ENCODE measurements at regions not wholly inside any gene's neighbourhood (a gene's known extent, or its start where the extent isn't known, plus 50 kb on each side); places are given as distances from the start of the nearest gene placed in this dataset.

- Histone ChIP-seq H3K4me1 (no peaks in the 10 kb centered on the region), H3K36me3 (no peaks in the 10 kb centered on the region), H3K27ac (no peak overlapping the region), H3K27me3 (peaks cover 10% of the 10 kb centered on the region), H3K4me3 (no peak overlapping the region), H3K9me3 (replicated peaks) (no peaks in the 10 kb centered on the region)
- DNase-seq = no peak
Observed at GRCh38 chr2:81194176-81194575, 889.6 kb upstream of the LRRTM1 start.

GRCh38 chr2:81181845-81182244 lies 877.3 kb upstream of the LRRTM1 start:
- no peak for DNase-seq
- Histone ChIP-seq H3K4me3 (no peak overlapping the region), H3K4me1 (no peaks in the 10 kb centered on the region), H3K27ac (no peak overlapping the region), H3K36me3 (no peaks in the 10 kb centered on the region), H3K27me3 (no peaks in the 10 kb centered on the region), H3K9me3 (replicated peaks) (no peaks in the 10 kb centered on the region)

GRCh38 chr2:81171447-81171846 lies 866.9 kb upstream of the LRRTM1 start:
- no peak overlapping the region for H3K27ac ChIP-seq
- H3K36me3 ChIP-seq = no peaks in the 10 kb centered on the region
- H3K4me3 ChIP-seq = no peak overlapping the region
- no peaks in the 10 kb centered on the region for H3K9me3 ChIP-seq (replicated peaks)
- no peaks in the 10 kb centered on the region for H3K27me3 ChIP-seq
- no peaks in the 10 kb centered on the region; the same call in 1 of the 2 replicates for H3K4me1 ChIP-seq
- no peak for DNase-seq

DNA sequence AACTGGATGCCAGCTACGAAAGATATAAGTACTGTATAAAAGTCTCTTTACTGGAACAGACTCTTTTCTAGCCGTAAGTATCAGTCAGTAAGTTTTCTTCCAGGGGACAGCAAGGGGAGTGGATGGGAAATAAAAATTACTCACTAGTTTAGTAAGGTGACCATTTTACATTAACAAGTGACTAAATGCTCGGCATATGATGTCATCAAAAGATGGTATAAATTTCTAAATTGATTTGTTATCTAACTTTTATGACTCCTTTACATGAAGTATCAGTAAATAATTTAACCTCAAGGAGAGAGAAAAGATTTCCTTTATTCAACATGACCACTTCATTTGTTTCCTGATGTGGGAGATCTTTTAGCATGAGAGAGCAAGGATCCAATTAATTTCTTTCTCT lies 859.0 kb upstream of the LRRTM1 start:
- Histone ChIP-seq H3K4me1 (no peaks in the 10 kb centered on the region), H3K9me3 (replicated peaks) (no peaks in the 10 kb centered on the region), H3K36me3 (no peaks in the 10 kb centered on the region), H3K4me3 (no peak overlapping the region), H3K27me3 (peaks cover 9% of the 10 kb centered on the region), H3K27ac (no peak overlapping the region)
- DNase-seq = no peak

- Histone ChIP-seq H3K27me3 (0 out of 2 replicates have a peak, but pooled peaks cover 2% of the 10 kb centered on the region), H3K9me3 (replicated peaks) (no peaks in the 10 kb centered on the region), H3K36me3 (no peaks in the 10 kb centered on the region), H3K4me3 (no peak overlapping the region), H3K27ac (no peak overlapping the region), H3K4me1 (no peaks in the 10 kb centered on the region)
- DNase-seq = no peak
Observed at GRCh38 chr2:81158505-81158904, 854.0 kb upstream of the LRRTM1 start.

DNA sequence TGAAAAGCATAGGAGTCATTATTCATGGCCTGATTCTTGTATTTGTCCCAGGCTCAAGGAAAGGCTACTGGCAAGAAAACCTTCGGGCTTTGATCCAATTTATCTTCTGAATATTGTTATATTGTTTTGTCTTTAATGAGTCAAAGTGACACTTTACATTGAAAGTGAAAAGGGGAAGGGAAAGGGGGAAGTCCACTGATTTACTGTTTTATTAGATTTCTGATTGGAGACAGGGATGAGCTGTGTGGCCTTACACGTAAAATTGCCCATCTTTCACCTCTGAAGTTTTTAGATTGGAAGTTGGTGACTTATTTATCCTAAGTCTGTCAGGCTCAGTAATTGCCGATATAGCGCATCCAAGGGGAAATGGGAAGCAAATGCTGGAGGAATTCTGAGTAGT lies 843.8 kb upstream of the LRRTM1 start:
- H3K4me1 ChIP-seq = no peaks in the 10 kb centered on the region
- no peak overlapping the region for H3K27ac ChIP-seq
- H3K9me3 ChIP-seq (replicated peaks) = no peaks in the 10 kb centered on the region
- no peak overlapping the region for H3K4me3 ChIP-seq
- 0 out of 2 replicates have a peak, but pooled peaks cover 13% of the 10 kb centered on the region for H3K27me3 ChIP-seq
- no peak for DNase-seq
- H3K36me3 ChIP-seq = no peaks in the 10 kb centered on the region

- no peaks in the 10 kb centered on the region for H3K4me1 ChIP-seq
- no peak overlapping the region for H3K27ac ChIP-seq
- H3K36me3 ChIP-seq = no peaks in the 10 kb centered on the region
- no peaks in the 10 kb centered on the region for H3K9me3 ChIP-seq (replicated peaks)
- DNase-seq = no peak
- no peak overlapping the region for H3K4me3 ChIP-seq
- peaks cover 5% of the 10 kb centered on the region; the same call in 1 of the 2 replicates for H3K27me3 ChIP-seq
Observed at GRCh38 chr2:81136296-81136695, 831.7 kb upstream of the LRRTM1 start.

DNA sequence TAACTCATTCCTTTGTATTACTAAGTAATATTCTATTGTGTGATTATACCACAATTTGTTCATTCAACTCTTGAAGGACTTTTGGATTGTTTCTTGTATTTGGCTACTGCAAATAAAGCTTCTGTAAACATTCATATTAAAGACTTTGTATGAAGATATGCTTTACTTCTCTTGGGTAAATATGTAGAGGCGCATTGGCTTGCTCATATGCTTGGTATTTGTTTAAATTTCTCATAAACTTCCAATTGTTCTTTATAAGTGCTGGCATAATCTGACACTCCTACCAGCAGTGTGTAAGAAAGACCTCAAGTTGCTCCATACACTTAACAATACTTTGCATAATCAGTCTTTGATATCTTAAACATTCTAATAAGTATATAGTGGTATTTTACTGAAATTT lies 792.8 kb upstream of the LRRTM1 start:
- no peak overlapping the region for H3K27ac ChIP-seq
- H3K4me3 ChIP-seq = no peak overlapping the region
- no peak for DNase-seq
- H3K4me1 ChIP-seq = peaks cover 7% of the 10 kb centered on the region
- H3K36me3 ChIP-seq = no peaks in the 10 kb centered on the region
- no peaks in the 10 kb centered on the region for H3K9me3 ChIP-seq (replicated peaks)
- peaks cover 11% of the 10 kb centered on the region for H3K27me3 ChIP-seq

DNA sequence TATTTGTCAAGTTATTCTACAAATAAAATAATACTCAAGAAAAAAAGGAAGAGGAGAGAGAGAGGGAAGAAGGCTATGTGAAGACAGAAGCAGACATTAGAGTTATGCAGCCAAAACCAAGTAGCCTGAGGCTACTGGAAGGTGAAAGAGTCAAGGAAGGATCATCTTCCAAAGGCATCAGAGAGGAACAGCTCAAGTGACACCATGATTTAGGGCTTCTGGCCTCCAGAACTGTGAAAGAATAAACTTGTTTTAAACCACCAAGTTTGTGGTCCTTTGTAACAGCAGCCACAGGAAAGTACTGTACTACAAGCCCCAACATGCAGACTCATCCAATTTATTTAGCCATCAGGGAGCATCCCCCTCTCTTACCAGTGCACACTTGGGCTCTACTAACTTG lies 788.5 kb upstream of the LRRTM1 start:
- Histone ChIP-seq H3K4me3 (no peak overlapping the region), H3K36me3 (no peaks in the 10 kb centered on the region), H3K9me3 (replicated peaks) (no peaks in the 10 kb centered on the region), H3K27me3 (peaks cover 4% of the 10 kb centered on the region; the same call in 1 of the 2 replicates), H3K4me1 (peaks cover 7% of the 10 kb centered on the region), H3K27ac (no peak overlapping the region)
- peak; percentile 2 to 50 for DNase-seq

GRCh38 chr2:81087646-81088045 lies 783.1 kb upstream of the LRRTM1 start:
- peaks cover 14% of the 10 kb centered on the region for H3K4me1 ChIP-seq
- DNase-seq = no peak
- no peak overlapping the region for H3K4me3 ChIP-seq
- no peaks in the 10 kb centered on the region for H3K9me3 ChIP-seq (replicated peaks)
- H3K36me3 ChIP-seq = no peaks in the 10 kb centered on the region
- no peaks in the 10 kb centered on the region for H3K27me3 ChIP-seq
- H3K27ac ChIP-seq = no peak overlapping the region

DNA sequence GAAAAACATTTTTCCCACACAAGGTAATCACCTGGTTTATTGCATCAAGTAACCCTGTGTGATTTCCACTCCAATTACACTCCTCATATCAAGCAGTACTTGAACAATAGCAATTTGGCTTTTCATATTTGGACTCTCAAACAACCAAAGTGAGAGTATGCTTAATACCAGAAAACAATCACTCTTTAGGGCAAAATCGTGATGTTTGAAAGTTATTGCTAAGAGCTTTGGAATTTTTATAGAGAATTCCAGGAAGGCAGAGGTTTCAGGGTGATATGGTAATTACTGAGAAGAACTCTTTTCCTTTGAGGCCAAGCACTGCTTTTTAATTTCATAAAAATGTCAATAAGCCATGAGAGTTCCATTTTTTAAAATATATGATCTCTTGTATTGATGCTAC lies 779.5 kb upstream of the LRRTM1 start:
- Histone ChIP-seq H3K36me3 (no peaks in the 10 kb centered on the region), H3K27ac (peak overlapping the region; percentile 54), H3K9me3 (replicated peaks) (no peaks in the 10 kb centered on the region), H3K4me1 (peaks cover 18% of the 10 kb centered on the region), H3K4me3 (no peak overlapping the region), H3K27me3 (no peaks in the 10 kb centered on the region)
- DNase-seq = no peak

DNA sequence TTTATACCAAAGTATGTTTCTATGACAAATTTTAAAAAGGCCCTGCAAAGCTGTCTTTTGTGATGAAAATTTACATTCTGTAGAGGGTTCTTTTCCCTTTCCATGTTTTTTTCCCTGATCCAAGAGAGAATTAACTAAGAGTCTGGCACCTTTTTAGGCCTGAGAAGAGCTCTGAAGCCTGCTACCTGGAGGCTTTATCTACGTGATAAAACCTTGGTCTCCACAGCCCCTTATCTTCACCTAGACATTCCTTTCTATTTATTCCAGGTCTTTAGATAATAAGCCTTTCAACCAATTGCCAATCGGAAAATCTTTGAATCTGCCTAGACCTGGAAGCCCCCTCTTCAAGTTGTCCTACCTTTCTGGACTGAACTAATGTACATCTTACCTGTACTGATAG lies 774.1 kb upstream of the LRRTM1 start:
- DNase-seq = no peak
- Histone ChIP-seq H3K9me3 (replicated peaks) (no peaks in the 10 kb centered on the region), H3K27me3 (peaks cover 4% of the 10 kb centered on the region), H3K27ac (no peak overlapping the region), H3K36me3 (no peaks in the 10 kb centered on the region), H3K4me1 (peaks cover 6% of the 10 kb centered on the region), H3K4me3 (no peak overlapping the region)

- DNase-seq = no peak
- H3K27ac ChIP-seq = no peak overlapping the region
- no peaks in the 10 kb centered on the region for H3K9me3 ChIP-seq (replicated peaks)
- peaks cover 4% of the 10 kb centered on the region for H3K27me3 ChIP-seq
- no peaks in the 10 kb centered on the region for H3K36me3 ChIP-seq
- H3K4me3 ChIP-seq = no peak overlapping the region
- H3K4me1 ChIP-seq = peaks cover 5% of the 10 kb centered on the region; the same call in 1 of the 2 replicates
Observed at GRCh38 chr2:81078102-81078501, 773.5 kb upstream of the LRRTM1 start.

DNA sequence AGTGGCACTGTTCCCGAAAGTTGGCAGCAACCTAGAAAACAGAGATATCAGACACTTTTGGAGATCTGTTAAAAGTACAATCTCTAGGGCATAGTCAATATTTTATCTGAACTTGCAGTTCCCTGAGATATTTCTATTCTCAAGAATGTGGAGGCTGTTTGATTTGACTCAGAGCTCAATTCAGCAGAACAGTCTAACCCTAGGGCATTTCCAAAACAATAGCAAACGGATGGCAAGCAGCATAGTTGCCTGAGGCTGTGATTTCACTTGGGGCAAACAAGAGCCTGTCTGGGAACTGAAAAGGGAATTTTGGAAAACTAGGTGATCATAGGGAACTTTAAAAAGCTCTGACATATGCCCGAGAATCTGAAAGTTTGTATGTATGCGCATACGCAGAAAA lies 772.8 kb upstream of the LRRTM1 start:
- Histone ChIP-seq H3K27me3 (peaks cover 4% of the 10 kb centered on the region), H3K4me1 (peaks cover 5% of the 10 kb centered on the region; the same call in 1 of the 2 replicates), H3K9me3 (replicated peaks) (no peaks in the 10 kb centered on the region), H3K36me3 (no peaks in the 10 kb centered on the region), H3K27ac (no peak overlapping the region), H3K4me3 (no peak overlapping the region)
- peak in 1 of 2 experiments; percentile 35 for DNase-seq

DNA sequence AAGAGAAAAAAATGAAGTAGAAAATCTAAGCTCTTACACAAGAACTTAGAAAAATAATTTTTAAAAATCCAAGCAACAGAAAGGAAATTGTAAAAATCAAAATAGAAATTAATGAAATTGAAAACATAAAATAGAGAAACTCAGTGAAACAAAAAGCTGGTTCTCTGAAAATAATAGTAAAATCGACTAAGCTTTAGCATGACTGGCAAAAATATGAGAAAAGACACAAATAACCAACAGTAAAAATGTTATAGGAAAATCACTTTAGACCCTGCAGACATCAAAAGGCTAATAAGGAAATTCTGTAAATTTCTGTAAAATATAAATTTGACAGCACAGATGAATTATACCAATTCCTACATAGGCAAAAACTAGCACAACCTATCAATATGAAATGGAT lies 768.9 kb upstream of the LRRTM1 start:
- H3K9me3 ChIP-seq (replicated peaks) = no peaks in the 10 kb centered on the region
- H3K4me1 ChIP-seq = no peaks in the 10 kb centered on the region
- H3K36me3 ChIP-seq = no peaks in the 10 kb centered on the region
- H3K27me3 ChIP-seq = peaks cover 4% of the 10 kb centered on the region
- no peak for DNase-seq
- H3K27ac ChIP-seq = no peak overlapping the region
- no peak overlapping the region for H3K4me3 ChIP-seq

DNA sequence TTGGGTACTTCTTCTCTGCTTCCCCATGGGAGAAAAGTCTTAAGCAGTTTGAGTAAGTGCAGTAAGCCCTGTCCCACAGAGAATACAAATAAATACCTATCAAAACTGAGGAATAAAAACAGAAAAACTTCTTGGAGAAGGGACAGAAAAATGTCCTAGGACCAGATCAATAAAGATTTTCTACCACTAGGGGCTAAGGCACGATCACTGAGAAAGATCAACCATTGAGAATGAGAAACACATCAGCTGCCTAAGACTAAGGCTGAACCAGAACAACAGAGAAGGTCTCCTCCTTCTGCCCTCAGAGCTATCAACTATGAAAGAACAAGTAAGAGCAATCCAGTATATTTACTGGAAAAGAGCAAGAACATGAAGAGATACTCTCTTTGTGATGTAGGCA lies 763.6 kb upstream of the LRRTM1 start:
- Histone ChIP-seq H3K36me3 (no peaks in the 10 kb centered on the region), H3K4me1 (no peaks in the 10 kb centered on the region), H3K4me3 (no peak overlapping the region), H3K27me3 (no peaks in the 10 kb centered on the region; the same call in 1 of the 2 replicates), H3K9me3 (replicated peaks) (no peaks in the 10 kb centered on the region), H3K27ac (no peak overlapping the region)
- DNase-seq = no peak
